ENCODE measurements at regions not wholly inside any gene's neighbourhood (a gene's known extent, or its start where the extent isn't known, plus 50 kb on each side); places are given as distances from the start of the nearest gene placed in this dataset.

GRCh38 chr14:76603713-76604112 is 157.6 kb upstream of the VASH1 start:
- no peak for DNase-seq (ENCODE audit: low read depth)

- no peak for DNase-seq (ENCODE audit: low read depth)
These were observed 153.8 kb upstream of the VASH1 start for GRCh38 chr14:76607510-76607909.

GRCh38 chr14:76612654-76613053 is 148.6 kb upstream of the VASH1 start:
- no peak for DNase-seq (ENCODE audit: low read depth)

GRCh38 chr14:76613616-76614015 is 147.7 kb upstream of the VASH1 start:
- DNase-seq (ENCODE audit: low read depth), result no peak

- DNase-seq (ENCODE audit: low read depth), result no peak
These were observed 145.9 kb upstream of the VASH1 start for GRCh38 chr14:76615331-76615730.

GRCh38 chr14:76617440-76617839 is 143.8 kb upstream of the VASH1 start:
- DNase-seq (ENCODE audit: low read depth), result no peak

- DNase-seq (ENCODE audit: low read depth), result no peak
These were observed 124.7 kb upstream of the VASH1 start for GRCh38 chr14:76636602-76637001.

GRCh38 chr14:76638841-76639240 is 122.4 kb upstream of the VASH1 start:
- DNase-seq (ENCODE audit: low read depth), result no peak

- no peak for DNase-seq (ENCODE audit: low read depth)
These were observed 121.5 kb upstream of the VASH1 start for GRCh38 chr14:76639606-76640229.

- no peak for DNase-seq (ENCODE audit: low read depth)
These were observed 120.3 kb upstream of the VASH1 start for GRCh38 chr14:76640923-76641395.

GRCh38 chr14:76641541-76641940 is 119.7 kb upstream of the VASH1 start:
- no peak for DNase-seq (ENCODE audit: low read depth)

- DNase-seq (ENCODE audit: low read depth), result no peak
These were observed 117.4 kb upstream of the VASH1 start for GRCh38 chr14:76643887-76644286.

- DNase-seq (ENCODE audit: low read depth), result peak; percentile 7
These were observed 116.3 kb upstream of the VASH1 start for GRCh38 chr14:76644855-76645518.

GRCh38 chr14:76647697-76648298 is 113.5 kb upstream of the VASH1 start:
- peak; percentile 52 for DNase-seq (ENCODE audit: low read depth)

- DNase-seq (ENCODE audit: low read depth), result no peak
These were observed 109.7 kb upstream of the VASH1 start for GRCh38 chr14:76651410-76652055.

- peak; percentile 2 for DNase-seq (ENCODE audit: low read depth)
These were observed 107.2 kb upstream of the VASH1 start for GRCh38 chr14:76653875-76654572.

- no peak for DNase-seq (ENCODE audit: low read depth)
These were observed 106.6 kb upstream of the VASH1 start for GRCh38 chr14:76654573-76655108.

GRCh38 chr14:76655331-76655730 is 105.9 kb upstream of the VASH1 start:
- no peak for DNase-seq (ENCODE audit: low read depth)

GRCh38 chr14:76656592-76656991 is 104.7 kb upstream of the VASH1 start:
- no peak for DNase-seq (ENCODE audit: low read depth)

- no peak for DNase-seq (ENCODE audit: low read depth)
These were observed 103.9 kb upstream of the VASH1 start for GRCh38 chr14:76657404-76657803.

- DNase-seq (ENCODE audit: low read depth), result no peak
These were observed 103.4 kb upstream of the VASH1 start for GRCh38 chr14:76657846-76658245.

GRCh38 chr14:76662580-76662979 is 98.7 kb upstream of the VASH1 start:
- DNase-seq (ENCODE audit: low read depth), result no peak

Measured in amniotic epithelial cell (primary cell).